SW 1271 (cell line): ENCODE measurements at regions not wholly inside any gene's neighbourhood (a gene's known extent, or its start where the extent isn't known, plus 50 kb on each side); places are given as distances from the start of the nearest gene placed in this dataset.

Experiments
- DNase-seq, 2 experiments: peaks; one replicate each; lab custom pipeline; 2025; lab: John Stamatoyannopoulos, UW

GRCh38 chr3:28901018-28901417 is 379.9 kb upstream of the RBMS3 start:
- DNase-seq = no peak

GRCh38 chr3:28903171-28903601 is 377.7 kb upstream of the RBMS3 start:
- no peak for DNase-seq

GRCh38 chr3:28905798-28906197 is 375.1 kb upstream of the RBMS3 start:
- DNase-seq = no peak

GRCh38 chr3:28906561-28907310 is 374.1 kb upstream of the RBMS3 start:
- no peak for DNase-seq

DNA sequence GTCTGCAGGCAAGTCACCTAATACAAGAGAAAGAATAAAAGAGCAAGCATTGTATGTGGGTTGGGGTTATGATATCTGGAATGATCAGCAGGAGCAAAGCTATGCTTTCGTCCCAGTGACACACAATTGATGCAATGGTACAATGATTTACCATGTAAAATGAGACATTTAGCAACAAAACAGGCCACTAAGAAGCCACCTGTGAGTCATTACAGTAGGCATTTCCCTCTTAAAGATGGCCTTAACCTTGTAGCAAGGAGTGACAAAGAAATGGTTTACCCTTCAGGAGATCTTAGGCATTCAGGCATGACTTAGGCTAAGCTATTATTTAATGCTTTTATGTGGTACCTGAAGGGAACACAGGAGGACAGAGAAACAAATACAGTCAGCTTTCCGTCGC is 373.3 kb upstream of the RBMS3 start:
- DNase-seq = no peak

DNA sequence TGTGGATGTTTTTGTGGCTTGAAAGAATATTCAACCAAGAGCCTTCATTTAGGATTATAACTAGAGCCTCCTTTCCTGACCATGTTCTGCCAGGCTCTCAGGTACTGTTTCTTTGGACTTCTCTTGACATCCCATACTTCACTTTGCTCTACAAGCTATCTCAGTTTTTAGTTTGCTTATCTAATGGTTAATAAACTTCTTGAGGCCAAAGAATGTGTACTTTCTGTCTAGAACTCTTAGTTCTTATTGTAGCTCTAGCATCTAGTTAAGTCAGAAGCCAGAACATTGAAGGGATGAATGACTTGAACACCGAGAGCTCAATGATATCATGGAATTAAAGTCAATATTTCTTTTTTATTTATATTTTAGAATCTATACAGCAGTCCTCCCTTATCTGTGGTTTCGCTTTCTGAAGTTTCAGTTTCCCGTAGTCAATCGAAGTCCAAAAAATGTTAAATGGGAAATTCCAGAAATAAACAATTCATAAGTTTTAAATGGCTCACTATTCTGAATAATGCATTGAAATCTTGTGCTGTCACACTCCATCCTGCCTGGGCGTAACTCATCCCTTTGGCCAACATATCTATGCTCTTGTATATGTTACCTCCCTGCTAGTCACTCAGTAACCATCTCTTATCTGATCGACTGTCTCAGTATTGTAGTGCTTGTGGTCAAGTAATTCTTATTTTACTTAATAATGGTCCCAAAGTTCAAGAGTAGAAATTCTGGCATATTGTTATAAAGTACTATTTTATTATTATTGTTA is 368.6 kb upstream of the RBMS3 start:
- no peak for DNase-seq

DNA sequence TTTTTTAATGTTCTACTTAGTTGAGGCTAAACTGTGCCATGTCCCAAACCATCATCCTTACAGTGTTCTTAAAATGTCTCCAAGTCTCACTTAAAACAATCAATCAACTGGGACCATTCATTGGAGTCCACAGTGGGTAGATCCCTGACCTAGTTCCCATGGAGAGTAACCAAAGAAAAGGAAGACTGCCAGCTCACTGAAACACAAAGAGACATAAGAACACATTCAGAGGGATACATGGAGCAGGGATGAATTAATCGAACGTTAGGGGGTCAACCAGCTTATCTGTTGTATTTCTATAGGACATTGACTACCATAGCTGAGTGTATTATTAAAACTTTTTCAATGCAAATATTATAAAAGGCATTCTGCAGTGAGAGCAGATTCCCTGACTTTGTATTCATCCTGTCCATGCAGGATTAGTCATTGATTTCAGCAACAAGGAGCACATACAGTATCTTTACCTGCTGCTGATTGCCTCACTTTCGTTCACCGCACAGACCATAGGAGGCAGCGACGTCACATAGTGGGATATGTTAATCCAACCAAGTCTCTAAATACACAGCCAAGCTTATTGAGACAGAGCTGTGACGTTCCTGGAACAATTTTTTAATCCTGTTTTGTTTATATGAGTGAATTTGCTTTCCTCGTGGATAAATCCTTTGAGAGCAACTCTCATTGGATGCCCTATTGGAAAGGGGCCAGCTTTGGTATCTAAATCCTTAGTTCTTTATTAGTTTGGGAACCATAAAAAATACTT is 364.9 kb upstream of the RBMS3 start:
- peak; percentile 19 to 42 for DNase-seq

- peak in 1 of 2 experiments; percentile 28 for DNase-seq
Measured at GRCh38 chr3:28916713-28917499, 364.0 kb upstream of the RBMS3 start.

DNA sequence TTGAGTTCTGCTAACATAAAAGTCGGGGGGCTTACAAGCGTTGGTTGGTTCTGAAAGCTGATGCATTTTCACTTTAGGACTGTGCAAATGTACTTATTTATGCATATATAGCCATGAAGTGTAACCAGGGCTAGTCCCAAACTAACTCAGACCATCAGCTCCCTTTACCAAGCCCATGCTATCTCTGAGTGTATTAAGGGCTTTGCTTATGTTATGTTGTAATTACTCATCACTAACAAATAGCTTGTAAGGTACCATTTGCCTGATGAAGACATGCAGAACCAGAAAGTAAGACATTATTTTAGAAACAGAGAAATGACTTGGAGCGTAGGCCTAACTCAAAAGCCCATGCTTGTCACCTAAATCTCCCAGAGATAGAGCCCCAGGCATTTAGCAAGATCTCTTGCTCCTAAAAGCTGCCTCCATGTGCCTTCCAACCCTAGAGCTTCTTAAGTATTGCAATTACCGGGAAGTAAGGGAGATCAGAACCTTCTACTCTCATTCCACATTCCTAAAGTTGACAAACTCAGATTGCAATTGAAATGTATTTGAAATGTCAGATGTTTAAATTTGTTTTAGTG is 362.9 kb upstream of the RBMS3 start:
- DNase-seq = no peak

DNA sequence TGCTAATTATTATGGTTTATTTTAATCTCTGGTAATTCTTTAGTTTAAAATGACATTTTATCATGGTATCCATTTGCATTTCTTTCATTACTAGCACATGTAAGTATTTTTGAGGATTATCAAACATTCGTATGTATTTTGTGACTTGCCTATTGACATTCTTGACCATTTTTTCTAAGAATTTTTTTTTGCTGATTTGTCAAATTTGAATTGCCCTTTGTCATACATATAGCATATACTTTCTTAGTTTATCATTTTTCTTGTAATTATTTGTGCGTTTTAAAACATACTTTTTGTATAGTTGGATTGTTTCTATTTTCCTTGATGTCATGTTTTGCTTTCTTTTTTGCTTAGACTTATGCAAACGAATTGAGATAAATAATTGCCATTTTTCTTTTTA is 358.5 kb upstream of the RBMS3 start:
- DNase-seq = no peak

GRCh38 chr3:28923994-28924393 is 356.9 kb upstream of the RBMS3 start:
- no peak for DNase-seq

DNA sequence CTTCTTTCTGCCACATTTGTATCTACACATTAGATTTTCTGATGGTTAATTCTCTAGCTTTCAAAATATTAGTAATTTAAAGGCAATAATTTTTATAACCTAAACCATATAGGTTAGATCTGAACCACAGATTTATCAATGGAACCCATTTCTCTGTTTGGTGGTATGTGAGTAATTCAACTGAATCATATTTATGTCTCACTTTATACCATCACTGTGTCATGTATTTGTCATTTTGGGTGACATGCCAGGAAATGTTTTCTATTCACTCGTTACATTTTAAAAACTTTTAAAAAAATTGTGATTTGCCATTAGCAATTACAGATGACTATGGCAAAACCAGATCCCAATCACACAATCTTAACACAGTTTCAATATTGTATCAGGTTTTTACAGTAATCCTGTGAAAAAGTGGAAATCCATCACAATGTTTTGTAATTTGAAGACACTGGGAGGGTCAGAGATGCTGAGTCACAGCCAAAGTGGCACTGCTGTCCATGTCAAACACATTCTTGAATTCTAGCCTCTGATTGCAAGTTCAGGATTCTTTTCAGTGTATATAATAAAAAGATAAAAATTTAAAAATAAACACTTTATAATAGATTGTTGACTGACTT is 356.0 kb upstream of the RBMS3 start:
- peak in 1 of 2 experiments; percentile 33 for DNase-seq

DNA sequence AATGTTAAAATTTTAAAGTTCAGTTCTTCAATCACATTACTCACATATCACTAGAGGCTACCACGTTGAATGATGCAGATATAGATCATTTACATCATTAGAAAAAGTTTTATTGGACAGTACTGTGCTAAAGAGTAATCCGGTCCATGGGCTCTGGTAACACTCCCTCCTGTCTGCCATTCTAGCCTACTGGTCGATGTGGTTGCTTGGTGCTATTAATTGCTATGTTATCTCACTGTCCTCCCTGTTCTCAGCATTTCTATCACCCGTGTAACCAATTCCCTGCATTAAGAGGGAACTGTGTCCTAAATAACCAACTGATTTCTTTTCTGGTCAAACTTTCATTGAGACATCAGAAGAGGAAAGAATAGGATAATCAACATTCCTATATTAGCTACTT is 347.5 kb upstream of the RBMS3 start:
- no peak for DNase-seq

- DNase-seq = no peak
Measured at GRCh38 chr3:28934126-28934813, 346.6 kb upstream of the RBMS3 start.

GRCh38 chr3:28935146-28935545 is 345.7 kb upstream of the RBMS3 start:
- DNase-seq = no peak

DNA sequence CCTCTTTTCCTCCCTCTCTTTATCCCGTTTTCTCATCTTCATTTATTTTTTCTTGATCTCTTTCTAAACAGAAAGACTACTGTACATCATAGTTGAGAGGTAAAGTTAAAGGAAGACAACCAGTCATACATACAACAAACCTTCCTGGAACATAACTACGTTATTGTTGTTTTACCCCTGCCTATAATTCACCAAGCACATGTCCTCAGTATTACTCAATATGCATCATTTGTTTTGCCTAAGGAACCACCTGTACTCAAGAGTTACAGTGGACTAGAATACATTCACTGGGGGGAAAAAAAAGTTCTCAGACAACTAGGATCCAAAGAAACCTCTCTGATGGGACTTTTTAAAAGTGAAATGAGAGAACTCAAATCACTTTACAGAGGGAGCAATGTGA is 344.7 kb upstream of the RBMS3 start:
- no peak for DNase-seq

DNA sequence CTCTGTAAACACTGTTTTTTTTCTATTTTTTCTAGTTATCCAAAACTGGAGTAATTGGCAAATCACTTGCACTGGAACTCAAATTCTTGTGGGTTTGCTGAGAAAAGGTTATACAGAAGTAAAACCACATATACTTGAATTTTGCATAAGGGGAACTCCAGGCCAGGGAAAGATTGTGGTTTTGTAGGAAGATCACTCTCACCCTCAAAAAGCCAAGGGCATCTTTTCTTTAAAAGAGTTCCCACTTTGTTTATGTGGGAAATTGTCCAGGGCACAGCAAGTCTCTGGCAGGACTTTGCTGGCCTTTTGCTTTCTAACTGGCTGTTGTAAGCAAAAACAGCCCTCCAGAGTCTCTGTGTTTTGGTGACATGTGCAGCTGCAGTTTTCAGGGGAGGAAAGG is 340.3 kb upstream of the RBMS3 start:
- DNase-seq = peak in 1 of 2 experiments; percentile 22

GRCh38 chr3:28940994-28941393 is 339.9 kb upstream of the RBMS3 start:
- no peak for DNase-seq

DNA sequence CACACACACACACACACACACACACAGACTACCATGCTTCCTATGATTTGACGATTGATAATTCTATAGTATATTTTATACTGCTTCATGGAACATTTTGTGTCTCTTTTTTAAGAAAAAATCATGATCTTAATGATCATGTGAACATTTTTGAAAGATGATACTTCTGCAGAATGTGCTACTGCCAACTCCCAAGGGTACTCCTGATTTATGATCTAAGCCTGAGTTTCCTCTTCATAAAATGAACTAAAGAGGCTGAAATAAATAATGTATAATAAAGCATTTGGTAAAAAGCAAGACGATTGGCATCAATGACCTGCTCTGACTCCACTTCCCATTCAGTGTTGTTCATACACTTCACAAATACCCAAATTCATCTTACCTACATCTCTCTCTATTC is 333.8 kb upstream of the RBMS3 start:
- no peak for DNase-seq

GRCh38 chr3:28947751-28948150 is 333.1 kb upstream of the RBMS3 start:
- no peak for DNase-seq
